Hematopoietic multipotent progenitor cell treated with erythropoietin and hydrocortisone succinate and interleukin-3 and kit ligand, for 4 days (in vitro differentiated cells): ENCODE measurements at regions not wholly inside any gene's neighbourhood (a gene's known extent, or its start where the extent isn't known, plus 50 kb on each side); places are given as distances from the start of the nearest gene placed in this dataset.

ENCODE experiments used
- DNase-seq: peaks from one replicate; pipeline ENCODE4 v3.0.0-alpha.2; 2015

DNA sequence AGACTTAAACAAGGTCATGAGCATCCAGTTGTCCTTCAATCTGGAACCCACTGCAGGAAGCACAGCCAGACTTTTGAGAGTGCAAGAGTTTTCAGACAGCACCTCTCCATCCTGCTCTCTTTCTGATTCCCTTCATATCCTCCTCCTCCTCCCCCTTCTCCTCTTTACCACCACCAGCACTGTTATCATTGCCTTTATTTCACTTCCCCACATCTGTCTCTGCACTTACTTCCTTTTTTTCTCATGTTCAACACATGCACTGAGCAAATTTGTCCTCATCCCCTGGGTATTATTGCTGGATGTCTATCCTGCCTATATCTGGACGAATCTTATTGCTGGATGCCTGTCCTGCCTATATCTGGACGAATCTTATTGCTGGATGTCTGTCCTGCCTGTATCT, 554.8 kb downstream of the DHX35 start:
- DNase-seq = peak; percentile 1

DNA sequence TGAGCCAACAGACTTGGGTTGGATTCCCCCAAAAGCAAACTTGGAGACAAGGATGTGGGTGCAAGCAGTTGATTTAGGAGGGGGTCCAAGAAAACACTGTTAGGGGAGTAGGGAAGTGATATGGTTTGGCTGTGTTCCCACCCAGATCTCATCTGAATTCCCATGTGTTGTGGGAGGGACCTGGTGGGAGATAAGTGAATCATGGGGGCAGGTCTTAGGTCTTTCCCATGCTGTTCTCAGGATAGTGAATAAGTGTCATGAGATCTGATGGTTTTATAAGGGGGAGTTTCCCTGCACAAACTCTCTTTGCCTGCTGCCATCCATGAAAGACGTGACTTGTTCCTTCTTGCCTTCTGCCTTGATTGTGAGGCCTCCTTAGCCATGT, 542.6 kb downstream of the DHX35 start:
- DNase-seq = no peak

DNA sequence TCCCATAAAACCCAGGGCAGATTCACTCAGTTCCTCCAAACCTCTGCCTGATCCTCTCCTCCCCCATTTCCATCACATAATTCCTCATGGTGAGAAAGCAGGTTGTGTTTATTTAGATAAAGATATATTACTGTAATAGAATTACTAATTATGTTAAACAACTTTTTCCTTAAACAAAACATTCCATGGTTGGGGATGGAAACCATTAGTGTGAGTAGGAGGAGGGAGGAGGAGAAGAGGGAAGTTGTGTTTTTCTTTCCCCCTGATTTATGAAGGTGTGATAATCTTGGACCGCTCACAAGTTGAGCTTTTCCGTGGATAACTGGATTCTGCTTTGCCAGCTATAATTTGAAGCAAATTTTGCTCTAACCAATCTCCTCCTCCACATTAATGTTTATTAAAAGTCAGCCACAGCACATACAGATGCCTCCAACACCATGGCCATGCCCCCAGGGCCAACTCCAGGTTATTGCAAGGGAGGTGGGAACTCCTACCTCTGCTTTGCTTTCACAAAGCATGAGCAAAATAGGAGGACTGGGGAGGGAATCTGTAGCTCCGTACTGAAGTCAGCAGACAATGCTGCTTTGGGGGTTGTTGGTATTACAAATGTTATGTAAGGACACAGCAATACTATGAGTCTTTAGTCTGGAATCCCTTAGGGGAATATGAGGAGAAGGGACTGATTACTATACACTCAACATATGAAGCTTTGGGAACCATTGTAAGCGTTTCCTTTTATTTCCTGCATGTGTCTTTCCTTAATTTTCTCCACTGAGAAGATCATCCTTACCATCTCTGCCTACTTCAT, 542.0 kb downstream of the DHX35 start:
- no peak for DNase-seq

DNA sequence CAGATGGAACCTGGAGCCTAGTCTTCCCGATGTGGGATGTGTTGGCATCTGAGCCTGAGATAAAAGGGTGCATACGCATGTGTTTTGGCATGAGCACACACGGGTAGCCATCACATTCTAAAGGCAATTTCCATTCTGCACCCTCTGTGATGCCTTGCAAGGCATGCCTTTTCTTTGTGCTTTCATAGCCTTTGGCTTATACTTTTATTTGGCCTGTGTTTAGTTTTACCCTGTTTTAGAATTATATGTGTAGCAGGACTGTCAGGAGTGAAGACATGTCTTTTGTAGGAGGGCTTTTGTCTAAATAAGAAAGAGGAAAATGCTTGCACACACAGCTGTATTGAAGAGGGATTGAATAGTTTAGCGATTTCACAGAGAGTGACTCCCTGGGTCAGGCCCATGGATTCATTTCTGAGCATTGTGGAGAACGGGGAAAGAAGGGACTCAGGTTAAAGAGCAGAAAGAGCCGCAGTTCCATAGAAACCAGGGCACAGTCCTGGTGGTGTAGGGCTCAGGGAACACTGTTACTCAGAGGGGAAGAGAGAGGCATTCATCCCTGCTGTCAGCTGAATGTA, 530.2 kb downstream of the DHX35 start:
- no peak for DNase-seq

DNA sequence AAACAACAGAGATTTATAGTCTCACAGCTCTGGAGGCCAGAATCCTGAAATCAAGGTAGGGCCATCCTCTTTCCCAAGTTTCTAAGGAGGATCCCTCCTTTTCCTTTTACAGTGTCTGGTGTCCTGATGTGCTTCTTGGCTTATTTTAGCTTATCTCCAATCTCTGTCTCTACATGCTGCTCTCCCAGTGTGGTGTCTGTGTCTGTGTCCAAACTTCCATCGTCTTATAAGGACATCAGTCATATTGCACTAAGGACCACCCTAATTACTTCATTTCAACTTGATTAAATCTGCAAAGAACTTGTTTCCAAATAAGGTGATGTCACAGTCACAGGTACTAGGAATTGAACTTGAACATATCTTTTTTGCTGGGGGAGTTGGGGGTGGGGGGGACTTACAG, 529.6 kb downstream of the DHX35 start:
- DNase-seq = no peak

DNA sequence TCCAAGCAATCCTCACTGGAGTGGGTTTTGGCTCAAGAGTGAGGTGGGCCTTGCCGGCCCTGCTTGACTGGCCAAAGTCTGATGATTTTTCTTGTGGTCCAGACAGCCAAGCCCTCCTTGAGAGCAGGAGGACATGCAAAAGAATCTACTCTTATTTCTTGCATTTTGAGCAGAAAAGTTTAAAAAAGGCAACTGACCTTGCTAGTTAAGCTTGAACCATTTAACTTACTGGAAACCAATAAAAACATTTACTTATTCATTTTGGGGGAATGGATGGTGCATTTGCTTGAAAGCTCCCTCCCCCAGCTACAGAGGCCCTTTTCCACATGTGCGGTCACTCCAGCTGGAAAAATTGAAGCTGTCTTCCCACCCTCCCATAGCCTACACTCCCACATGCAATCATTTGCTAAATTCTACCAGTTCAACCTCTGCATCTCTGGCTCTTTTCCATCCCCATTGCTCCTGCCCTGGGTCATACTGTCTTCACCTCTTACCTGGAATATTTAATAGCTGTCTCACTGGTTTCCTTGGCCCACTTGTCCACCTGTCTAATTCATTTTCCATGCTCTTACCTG, 527.9 kb downstream of the DHX35 start:
- no peak for DNase-seq

DNA sequence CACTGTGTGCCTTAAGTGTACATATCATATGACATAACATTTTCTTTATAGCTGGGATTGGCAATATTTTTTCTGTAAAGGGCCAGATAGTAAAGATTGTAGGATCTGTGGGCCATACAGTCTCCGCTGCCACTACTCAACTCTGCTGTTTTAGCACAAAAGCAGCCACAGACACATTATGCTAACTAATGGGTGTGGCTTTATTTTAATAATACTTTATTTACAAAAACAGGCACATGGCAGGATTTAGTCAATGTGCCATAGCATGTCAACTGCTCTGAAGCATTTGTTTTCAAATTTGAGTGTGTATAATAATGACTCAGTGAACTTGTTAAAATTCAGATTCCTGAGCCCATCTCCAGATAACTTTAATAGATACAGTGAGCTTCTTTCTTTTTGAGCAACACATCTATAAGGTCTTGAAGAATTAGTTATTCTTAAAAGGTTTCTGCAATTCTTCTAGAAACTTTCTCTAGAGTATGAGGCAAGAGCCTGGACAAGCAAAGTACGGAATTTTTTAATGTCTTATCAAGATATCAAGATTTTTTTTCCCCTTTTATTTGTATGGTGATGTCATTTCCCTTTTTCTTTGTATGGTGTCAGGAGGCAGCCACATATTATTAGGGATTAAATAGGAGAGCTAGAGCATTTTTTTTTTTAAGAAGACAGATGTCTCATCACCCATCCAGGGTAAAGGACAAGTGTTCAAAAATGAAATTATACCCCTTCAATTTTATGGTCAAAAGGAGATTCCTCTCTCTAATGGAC, 518.3 kb downstream of the DHX35 start:
- DNase-seq = no peak

DNA sequence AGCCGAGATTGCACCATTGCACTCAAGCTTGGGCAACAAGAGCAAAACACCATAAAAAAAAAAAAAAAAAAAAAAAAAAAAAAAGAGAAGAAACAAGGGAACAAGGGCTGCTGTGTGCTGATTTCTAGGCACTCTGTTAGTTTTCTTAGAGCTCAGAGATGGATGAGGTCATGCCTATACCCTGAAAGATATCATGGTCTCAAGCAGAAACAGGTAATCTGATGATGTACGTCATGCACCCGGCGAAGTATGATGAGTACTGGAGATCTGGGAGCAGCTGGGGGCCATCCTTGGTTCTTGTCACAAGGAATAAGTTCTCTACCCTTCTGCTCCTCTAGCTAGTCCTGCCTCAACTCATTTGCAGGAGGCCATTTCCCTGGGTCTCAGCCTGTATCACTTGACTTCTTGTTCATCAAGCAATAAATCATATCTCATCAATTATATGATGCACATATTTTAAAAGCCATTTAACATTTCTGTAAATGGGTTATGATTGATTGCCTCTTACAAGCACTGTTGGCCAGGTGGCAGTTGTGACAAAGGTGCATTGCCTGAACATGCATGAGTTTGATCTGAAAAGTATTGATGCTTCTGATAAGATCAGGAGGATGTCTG, 517.2 kb downstream of the DHX35 start:
- no peak for DNase-seq

DNA sequence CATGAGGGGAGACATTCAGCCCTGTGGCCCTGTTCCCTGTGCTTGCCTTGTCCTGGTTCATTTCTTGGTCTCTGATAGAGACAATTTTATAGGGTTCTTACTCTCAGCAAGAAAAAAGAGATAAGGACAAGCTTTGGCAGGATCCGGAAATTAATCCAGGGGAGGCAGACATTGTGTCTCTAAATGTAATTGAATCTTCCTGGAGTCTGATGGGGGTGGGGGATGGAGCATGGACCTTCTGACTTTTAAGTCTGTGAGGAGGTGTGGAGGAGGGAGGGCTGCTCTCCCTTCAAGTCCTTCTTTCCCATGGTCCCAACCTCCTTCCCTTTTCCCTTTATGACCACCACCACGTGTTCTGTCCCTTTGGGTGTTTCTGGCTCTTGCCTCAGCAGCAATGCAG, 512.7 kb downstream of the DHX35 start:
- DNase-seq = no peak

DNA sequence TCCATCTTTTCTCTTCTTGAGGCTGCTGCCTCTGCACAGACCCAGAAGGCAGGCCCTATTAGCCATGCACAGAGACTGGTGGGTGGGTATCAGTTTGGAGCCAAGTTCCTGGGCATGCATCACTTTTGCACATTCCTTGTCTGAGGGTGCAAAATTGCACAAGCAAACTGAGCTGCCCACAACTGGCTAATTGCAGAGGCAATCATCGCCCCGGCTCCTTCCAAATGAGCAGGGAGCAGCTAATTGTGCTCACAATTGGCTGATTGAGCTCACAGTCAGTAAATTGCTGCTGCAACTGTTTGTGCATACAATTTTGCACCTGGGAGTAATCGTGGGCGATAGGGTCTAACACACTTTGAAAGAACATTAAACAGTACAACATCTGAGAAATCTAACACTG, 511.4 kb downstream of the DHX35 start:
- no peak for DNase-seq

DNA sequence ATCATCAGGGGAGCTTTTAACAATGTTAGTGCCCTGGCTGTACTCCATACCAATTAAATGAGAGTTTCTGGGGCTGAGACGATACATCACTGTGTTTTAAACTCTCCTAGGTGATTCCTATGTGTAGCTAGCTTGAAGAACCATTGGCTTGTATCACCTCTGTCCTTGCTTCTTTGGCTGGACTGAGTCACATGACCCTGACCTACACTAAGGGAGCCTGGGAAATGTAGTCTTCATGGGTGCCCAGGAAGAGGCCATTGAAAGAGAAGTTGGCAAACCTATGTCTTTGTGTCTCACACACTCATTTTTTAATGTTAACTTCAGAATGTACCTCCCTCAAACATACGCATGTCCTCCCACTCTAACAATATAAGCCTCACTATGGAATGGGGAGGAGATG, 506.6 kb downstream of the DHX35 start:
- DNase-seq = no peak

DNA sequence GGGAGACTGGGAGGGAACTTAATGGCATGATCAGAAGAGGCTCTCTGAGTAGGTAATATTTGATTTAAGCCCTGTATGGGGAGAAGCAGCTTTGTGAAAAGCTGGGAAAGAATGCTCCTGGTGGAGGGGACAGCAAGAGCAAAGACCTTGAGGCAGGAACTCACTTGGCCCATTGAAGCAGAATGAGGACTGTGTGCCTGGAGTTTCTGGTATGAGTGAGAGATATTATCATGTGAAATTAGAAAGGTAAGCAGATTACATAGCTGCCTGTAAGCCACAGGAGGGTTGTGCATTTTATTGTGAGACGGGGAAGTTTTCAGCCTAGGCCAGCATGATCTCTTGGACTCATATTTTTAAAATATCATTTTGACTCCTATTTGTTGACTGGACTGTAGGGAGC, 502.1 kb downstream of the DHX35 start:
- no peak for DNase-seq

DNA sequence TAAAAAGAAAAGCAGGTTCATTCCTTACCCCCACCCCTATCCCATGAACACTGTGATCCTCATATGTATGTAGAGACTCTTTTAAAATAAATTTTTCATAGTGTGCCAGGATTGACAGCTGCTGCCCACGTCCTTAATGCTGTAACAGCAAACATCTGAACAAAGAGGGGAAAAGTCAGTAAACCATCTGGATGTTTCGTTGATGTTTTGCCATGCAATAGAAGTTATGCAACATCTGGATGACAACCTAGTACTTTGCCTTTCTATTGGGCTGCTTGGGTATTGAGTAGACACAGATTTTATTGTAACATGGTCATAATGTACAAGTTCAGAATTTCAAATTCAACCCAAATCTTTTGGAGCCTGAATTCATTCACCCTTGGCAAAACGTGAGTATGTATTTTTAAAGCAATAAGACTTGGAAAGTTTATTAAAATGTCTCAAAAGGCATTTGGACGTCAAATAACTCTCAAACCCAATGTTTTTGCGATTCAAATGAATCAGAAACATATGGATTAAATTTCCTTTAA, 500.3 kb downstream of the DHX35 start:
- DNase-seq = no peak

DNA sequence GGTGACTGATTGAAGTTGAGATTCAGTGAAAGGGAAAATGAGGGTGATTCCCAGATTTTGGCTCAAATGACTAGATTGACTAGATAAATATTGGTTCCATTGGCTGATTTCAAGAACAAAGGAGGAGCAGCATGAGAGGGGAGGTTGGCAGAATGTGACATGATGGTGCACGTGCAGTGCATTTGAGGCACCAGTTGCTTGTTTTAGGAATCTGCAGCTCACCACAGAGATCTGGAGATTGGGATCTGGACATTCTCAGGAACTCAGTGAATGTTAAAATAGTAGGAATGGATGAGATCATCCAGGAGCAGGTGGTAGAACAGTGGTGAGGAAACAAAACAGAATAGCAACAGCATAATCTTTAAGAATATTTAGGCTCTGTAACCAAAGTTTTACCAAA, 496.3 kb downstream of the DHX35 start:
- DNase-seq = no peak

DNA sequence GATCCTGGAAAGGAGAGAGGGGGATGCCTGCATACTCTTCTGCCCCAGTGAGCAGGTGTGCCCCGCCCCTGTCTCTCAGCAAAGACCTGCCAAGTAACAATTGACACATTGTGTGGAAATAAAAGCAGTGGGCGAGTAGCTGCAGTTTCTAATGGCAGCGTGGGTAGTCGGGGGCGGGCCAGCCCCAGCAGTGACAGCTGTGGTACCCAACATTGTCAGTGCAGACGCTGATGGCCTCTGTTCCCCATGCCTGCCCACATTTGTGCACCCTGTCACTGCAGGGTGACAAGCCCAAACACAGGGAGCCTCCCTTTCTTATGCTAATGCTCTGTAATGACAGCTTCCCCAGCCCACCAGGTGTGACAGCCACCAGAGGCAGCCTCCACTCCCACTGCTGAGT, 491.7 kb downstream of the DHX35 start:
- no peak for DNase-seq

DNA sequence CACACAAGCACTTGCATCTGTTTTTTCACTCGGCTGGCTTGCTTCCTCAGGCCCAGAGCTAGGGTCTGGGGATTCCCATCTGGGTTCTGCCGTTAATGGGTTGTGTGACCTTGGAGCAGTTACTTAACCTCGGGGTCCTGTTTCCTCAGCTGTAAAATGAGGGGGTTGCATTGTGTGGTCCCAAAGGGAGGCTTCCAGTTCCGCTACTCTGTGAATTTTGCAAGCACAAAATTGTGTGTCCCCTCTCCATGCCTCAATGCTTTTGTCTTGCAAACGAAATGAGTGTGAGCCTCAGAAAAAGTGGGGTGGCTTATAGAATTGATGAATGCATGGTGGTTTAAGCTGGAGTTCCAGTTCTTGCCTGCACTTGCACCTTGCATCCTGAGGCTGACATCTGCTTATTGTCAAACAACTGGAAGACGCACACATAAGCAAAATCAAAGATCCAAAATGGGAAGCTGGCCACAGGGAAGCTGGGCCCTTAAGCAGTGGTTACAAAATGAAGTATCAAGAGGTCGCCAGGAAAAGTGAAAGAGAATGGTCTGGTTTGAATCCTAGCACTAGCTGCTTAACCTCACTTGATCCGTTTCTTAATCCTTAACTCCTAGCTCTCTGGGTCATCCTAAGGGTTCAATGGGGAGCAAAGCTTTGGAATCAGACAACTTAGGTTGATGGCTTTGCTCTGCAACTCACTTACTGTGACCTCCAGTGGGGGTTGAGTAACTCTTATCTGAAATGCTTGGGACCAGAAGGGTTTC, 490.6 kb downstream of the DHX35 start:
- DNase-seq = no peak

DNA sequence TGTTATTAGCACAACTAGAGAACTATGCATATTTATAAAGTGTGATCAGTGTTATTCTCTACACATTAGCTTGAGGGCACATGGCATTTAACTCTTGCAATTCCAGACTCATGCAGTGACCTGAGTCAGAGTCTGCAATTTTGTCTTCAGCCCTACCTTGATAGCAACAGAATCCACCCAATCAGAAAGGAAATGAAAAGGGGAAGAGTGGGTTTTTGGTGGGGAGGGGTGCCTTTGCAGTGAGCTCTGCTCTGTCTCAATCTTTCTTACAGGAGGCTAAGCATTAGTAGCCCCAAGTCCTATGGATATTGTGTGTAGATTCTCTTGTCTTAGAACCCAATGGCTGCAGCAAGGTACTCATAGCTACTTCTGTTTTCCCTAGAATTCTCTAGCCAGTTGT, 489.2 kb downstream of the DHX35 start:
- DNase-seq = no peak

DNA sequence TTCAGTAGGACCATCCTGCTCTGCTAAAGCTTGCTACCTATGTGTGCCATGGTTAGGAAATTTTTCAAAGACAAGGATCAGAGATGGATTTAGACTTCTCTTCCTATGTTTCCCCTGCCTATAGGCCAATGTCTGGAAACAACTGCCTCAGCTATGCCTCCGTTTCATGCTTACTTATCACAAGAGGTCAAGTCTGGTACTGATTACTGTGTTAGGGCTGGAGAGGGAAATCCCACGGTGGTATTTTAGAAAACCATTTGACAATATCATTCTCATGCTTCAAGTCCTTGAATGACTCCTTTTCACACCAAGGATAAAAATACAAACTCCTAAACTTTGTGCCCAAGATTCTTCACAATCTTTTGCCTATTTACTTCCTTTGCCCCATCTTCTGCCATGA, 484.3 kb downstream of the DHX35 start:
- DNase-seq = no peak

DNA sequence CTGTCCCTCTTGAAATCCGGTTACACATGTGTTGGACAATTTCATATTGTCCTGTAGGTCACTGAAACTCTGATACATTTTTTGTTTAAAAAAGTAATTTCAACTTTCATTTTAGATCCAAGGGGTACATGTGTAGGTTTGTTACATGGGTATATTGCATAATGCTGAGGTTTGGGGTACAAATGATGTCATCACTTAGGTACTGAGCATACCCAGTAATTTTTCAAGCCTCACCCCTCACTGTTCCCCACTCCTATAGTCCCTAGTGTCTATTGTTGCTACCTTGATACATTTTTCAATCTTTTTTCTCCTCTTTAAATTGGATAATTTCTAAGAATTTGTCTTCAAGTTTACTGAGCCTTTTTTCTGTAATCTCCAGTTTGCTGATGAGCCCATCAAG, 483.0 kb downstream of the DHX35 start:
- no peak for DNase-seq

DNA sequence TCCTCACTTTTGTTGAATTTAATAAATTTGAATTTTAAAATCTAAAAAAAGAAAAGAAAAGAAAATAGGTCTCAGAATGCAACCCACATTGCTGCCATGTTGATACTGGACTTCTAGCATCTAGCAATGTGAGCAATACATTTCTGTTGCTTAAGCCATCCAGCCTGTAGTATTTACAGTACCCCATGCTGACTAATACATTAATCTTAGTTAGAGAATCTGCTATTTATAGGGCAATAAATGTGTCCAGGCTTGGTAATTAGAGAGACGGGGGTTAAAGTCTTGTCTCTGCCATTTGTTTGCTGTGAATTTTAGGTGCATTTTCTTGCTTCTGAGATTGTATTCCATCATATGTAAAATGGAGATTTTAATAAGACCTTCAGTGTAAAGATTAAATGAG, 471.3 kb downstream of the DHX35 start:
- no peak for DNase-seq

DNA sequence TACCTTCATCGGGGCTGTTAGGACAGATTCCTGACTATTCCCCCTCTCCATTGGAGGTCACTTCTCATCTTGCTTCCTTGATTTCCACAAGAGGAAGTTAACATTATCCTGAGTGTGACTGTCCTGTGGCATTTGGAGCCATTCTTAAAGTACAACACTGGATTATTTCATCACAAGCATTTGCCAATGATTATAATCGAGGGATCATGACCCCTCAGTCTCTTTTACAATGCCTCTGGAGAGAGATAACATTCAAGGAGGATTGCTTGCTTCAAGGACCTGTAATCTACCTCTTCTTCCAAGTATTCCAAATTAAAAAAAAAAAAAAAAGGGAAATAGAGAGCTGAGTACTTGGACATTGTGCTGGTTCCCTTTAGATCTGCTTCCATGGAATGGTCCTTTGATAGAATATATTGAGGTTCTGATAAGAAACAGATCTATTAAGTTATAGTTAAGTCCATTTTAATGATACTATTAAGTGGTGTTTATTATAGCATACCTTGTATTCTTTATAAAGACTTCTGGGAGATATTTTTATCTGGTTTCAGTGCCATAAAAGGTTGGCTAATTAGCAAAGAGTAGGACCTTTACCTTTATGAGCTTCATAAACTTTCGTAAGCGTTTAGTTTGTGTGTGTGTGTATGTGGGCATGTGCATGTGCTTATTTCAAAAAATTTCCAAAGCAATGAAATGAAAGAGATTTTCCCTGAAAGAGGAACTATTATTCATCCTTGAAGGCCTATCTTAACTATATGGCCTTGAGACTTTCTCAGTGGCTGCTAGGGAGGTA, 469.1 kb downstream of the DHX35 start:
- no peak for DNase-seq

DNA sequence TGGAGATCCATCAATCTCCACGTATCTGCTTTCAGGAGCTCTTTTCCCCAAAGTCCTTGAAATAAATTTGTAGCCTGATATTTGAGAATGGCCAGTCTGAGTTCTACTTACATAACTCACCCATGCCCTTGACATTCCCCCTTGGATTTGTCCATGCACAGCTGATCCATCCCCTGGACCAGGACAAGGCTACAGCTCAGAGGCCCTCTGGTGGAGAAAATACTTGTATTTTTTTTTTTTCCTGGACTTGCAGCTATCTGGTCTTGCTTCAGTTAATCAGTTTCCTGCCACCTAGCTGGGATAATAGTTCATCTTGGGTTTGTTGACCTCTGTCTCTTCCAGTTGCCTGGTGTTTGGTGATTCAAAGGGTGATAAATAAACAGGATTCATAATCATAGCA, 467.6 kb downstream of the DHX35 start:
- peak; percentile 2 for DNase-seq
